Osteoblast (primary cell): ENCODE measurements at regions not wholly inside any gene's neighbourhood (a gene's known extent, or its start where the extent isn't known, plus 50 kb on each side); places are given as distances from the start of the nearest gene placed in this dataset.

ENCODE experiments used
- DNase-seq: peaks from one replicate; pipeline ENCODE4 v3.0.0; 2011; ENCODE audit warnings: low spot score, mixed read lengths; ENCODE audit not compliant: insufficient read length; ENCODE audit errors: missing footprints
- H2AFZ ChIP-seq: 2 replicates; pipeline ENCODE4 v1.6.0; 2011; ENCODE audit warnings: mild to moderate bottlenecking, low read length
- H3K27ac ChIP-seq: 2 replicates; pipeline ENCODE4 v1.5.1; 2011; ENCODE audit warnings: mild to moderate bottlenecking, low read depth, low read length, moderate library complexity
- H3K27me3 ChIP-seq: 2 replicates; pipeline ENCODE4 v1.6.0; 2012; ENCODE audit warnings: mild to moderate bottlenecking, control low read depth, inconsistent platforms, low read length, moderate library complexity; ENCODE audit not compliant: insufficient read depth
- H3K36me3 ChIP-seq: 2 replicates; pipeline ENCODE4 v1.5.1; 2011; ENCODE audit warnings: mild to moderate bottlenecking, low read length, control low read depth, moderate library complexity; ENCODE audit not compliant: insufficient read depth
- H3K4me1 ChIP-seq: 2 replicates; pipeline ENCODE4 v1.5.1; 2011; ENCODE audit warnings: mild to moderate bottlenecking, low read length, control low read depth, moderate library complexity; ENCODE audit not compliant: insufficient read depth
- H3K4me2 ChIP-seq: 2 replicates; pipeline ENCODE4 v1.6.0; 2011; ENCODE audit warnings: mild to moderate bottlenecking, low read length; ENCODE audit not compliant: insufficient read depth
- H3K4me3 ChIP-seq: fragments of 200-600 bp; sonication (generic); 3 replicates; pipeline ENCODE4 v1.5.1; 2012; ENCODE audit warnings: mild to moderate bottlenecking, low read length, inconsistent platforms; ENCODE audit not compliant: insufficient read depth
- H3K79me2 ChIP-seq: 2 replicates; pipeline ENCODE4 v1.6.0; 2012; ENCODE audit warnings: mild to moderate bottlenecking, low read length, control low read depth, inconsistent platforms; ENCODE audit not compliant: insufficient read depth
- H3K9me3 ChIP-seq: 2 replicates; pipeline ENCODE4 v1.5.1; 2011; ENCODE audit warnings: low read depth, low read length, control low read depth
- H4K20me1 ChIP-seq: 2 replicates; pipeline ENCODE4 v1.6.0; 2012; ENCODE audit warnings: mild to moderate bottlenecking, low read length, control low read depth; ENCODE audit not compliant: insufficient read depth
- TF ChIP-seq, protein P1 (sequence below): IDR thresholded peaks from 2 replicates; pipeline ENCODE4 v1.5.1; 2011; ENCODE audit warnings: mild to moderate bottlenecking, low read depth, low read length, moderate library complexity; ENCODE audit errors: extremely low read depth

DNA sequence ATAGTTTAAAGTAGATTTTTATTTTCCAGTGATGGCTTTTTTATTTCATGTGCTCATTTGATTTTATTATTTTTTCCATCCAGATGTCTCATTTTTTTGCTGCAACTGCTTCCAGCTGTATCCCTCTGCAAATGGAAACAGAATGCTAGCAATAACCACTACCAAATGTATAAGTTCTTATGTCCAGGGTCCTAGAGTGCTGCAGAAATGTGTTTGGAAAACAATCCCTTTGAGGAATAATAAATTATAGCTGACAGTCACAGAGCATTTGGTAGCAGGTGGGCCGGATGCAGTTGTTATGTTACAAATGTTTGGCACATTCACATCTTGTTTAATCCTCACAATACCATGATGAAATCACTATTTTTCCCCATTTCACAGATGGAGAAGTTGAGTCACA is 300.7 kb upstream of the PDGFD start:
- Histone ChIP-seq H3K36me3 (no peaks in the 10 kb centered on the region), H3K79me2 (no peaks in the 10 kb centered on the region), H3K4me2 (no peak overlapping the region), H3K27me3 (no peaks in the 10 kb centered on the region), H2AFZ (no peak overlapping the region), H3K4me3 (no peak overlapping the region), H3K4me1 (no peaks in the 10 kb centered on the region), H3K27ac (no peak overlapping the region), H3K9me3 (no peaks in the 10 kb centered on the region), H4K20me1 (no peaks in the 10 kb centered on the region)
- TF ChIP-seq, protein P1, sequence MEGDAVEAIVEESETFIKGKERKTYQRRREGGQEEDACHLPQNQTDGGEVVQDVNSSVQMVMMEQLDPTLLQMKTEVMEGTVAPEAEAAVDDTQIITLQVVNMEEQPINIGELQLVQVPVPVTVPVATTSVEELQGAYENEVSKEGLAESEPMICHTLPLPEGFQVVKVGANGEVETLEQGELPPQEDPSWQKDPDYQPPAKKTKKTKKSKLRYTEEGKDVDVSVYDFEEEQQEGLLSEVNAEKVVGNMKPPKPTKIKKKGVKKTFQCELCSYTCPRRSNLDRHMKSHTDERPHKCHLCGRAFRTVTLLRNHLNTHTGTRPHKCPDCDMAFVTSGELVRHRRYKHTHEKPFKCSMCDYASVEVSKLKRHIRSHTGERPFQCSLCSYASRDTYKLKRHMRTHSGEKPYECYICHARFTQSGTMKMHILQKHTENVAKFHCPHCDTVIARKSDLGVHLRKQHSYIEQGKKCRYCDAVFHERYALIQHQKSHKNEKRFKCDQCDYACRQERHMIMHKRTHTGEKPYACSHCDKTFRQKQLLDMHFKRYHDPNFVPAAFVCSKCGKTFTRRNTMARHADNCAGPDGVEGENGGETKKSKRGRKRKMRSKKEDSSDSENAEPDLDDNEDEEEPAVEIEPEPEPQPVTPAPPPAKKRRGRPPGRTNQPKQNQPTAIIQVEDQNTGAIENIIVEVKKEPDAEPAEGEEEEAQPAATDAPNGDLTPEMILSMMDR, result no peak
- no peak for DNase-seq

DNA sequence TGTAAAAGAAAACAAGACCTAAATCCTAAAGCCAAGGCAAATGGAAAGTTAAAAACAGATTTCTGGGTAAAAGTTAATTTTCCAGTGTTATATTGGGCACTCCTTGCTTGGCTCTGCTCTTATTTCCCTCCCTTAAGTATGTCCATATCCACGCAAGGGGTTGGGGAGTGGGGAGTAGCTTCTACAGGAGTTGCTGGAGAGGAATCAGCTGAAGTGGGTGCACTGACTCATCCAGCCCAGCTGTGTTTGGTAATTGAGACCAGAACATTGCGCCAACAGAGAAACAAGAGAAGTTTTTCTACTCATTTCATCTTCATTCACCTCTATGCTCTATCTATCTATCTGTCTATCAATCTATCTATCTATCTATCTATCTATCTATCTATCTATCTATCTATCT is 298.4 kb upstream of the PDGFD start:
- Histone ChIP-seq H3K27me3 (no peaks in the 10 kb centered on the region), H2AFZ (no peak overlapping the region), H3K27ac (no peak overlapping the region), H3K4me3 (no peak overlapping the region), H3K4me1 (no peaks in the 10 kb centered on the region), H3K36me3 (no peaks in the 10 kb centered on the region), H3K4me2 (no peak overlapping the region), H3K9me3 (no peaks in the 10 kb centered on the region), H3K79me2 (no peaks in the 10 kb centered on the region), H4K20me1 (no peaks in the 10 kb centered on the region)
- DNase-seq, result no peak
- TF ChIP-seq, protein P1, result no peak

DNA sequence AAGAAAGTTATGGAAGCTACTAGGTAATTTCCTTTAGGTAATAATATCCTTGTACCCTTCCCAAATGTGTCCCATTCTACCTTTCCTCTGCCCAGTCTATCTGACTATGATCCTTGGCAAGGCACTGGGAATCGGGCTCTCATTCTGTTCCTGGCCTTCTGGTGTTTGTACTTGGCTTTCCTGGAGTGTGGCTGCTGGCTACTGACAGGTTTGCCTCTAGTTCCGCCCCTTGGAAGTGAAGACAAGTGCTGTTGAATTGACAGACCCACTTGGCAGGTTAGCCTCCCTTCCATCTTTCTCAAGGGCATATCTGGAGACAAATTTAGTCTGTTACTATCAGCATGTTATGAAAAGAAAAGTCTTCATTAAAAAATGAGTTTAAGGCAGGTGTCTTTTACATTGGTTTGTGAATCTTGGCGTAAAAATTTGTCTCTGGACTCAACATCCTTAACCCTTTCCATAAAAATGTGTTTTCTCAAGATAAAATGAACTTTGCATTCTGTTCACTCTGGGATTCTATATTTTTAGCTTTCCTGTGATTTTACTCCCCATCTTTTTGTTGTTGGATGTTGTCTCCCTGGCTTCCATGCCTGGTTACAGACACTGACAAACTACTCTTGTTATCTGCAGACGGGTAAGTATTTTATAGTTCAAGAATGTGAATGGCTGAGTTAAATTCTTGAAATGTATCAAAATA is 287.4 kb upstream of the PDGFD start:
- Histone ChIP-seq H3K9me3 (no peaks in the 10 kb centered on the region), H3K27me3 (no peaks in the 10 kb centered on the region), H2AFZ (no peak overlapping the region), H3K27ac (no peak overlapping the region), H3K4me1 (no peaks in the 10 kb centered on the region), H3K79me2 (no peaks in the 10 kb centered on the region), H3K4me2 (no peak overlapping the region), H3K4me3 (no peak overlapping the region), H3K36me3 (no peaks in the 10 kb centered on the region), H4K20me1 (no peaks in the 10 kb centered on the region)
- DNase-seq, result peak; percentile 38
- TF ChIP-seq, protein P1, result no peak

DNA sequence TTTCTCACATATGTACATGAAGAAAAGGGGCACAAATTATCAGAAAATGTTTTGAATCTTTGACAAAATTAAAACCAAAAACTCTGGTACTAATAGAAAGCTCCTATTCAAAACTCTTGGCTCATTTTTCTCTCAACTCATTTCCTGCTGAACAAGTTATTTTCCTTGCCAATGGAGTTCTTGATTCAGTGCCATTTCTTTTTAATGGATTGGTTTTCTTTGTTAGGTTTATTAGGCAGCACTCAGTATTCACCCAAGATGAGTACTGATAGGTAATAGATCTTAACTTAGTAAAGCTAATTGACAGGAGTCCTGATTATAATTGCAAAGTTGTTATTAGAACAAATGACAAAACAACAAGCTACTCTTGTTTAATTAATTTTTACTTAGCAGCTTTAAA is 279.4 kb upstream of the PDGFD start:
- H3K4me2 ChIP-seq, result no peak overlapping the region
- H3K27me3 ChIP-seq, result no peaks in the 10 kb centered on the region
- no peaks in the 10 kb centered on the region for H3K79me2 ChIP-seq
- H3K4me1 ChIP-seq, result no peaks in the 10 kb centered on the region
- H3K9me3 ChIP-seq, result no peaks in the 10 kb centered on the region
- H2AFZ ChIP-seq, result no peak overlapping the region
- no peaks in the 10 kb centered on the region for H4K20me1 ChIP-seq
- H3K27ac ChIP-seq, result no peak overlapping the region
- no peak overlapping the region for H3K4me3 ChIP-seq
- H3K36me3 ChIP-seq, result no peaks in the 10 kb centered on the region
- no peak for DNase-seq
- TF ChIP-seq, protein P1, result no peak
